ENCODE measurements at regions not wholly inside any gene's neighbourhood (a gene's known extent, or its start where the extent isn't known, plus 50 kb on each side); places are given as distances from the start of the nearest gene placed in this dataset.

- TF ChIP-seq CTCF (IDR thresholded peaks at IDR 0.05; ENCODE audit: low read depth, low read length) (no peak), EZH2phosphoT487 (IDR thresholded peaks at IDR 0.05; ENCODE audit: low read depth) (no peak)
These were observed 114.0 kb downstream of the FAM174B start for GRCh38 chr15:92541291-92542200.
